ENCODE measurements at regions not wholly inside any gene's neighbourhood (a gene's known extent, or its start where the extent isn't known, plus 50 kb on each side); places are given as distances from the start of the nearest gene placed in this dataset.

DNA sequence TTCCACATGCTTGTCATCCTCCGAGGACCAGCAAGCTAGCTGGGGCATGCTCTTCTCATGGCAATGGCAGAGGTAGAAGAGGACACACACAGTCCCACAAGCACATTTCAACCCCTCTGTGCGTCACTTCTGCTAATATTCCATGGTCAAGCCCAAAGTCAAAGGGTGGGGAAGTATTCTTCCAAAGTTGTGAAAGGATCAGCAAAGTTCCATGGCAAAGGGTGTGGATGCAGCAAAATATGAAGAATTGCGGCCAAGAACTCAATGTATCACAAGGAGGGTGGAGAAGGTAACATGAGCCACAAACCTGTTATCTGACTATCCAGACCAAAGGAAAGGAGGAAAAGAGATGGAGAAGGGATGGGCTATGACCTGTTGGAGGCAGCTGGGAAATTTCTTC is 71.2 kb upstream of the SNRK start:
- no peak for TF ChIP-seq CTCF (IDR thresholded peaks at IDR 0.05)
- TF ChIP-seq SIN3A (IDR thresholded peaks at IDR 0.05; ENCODE audit: borderline replicate concordance, insufficient read depth, low read depth, low read length): no peak
- no peak for TF ChIP-seq POLR2AphosphoS5 (IDR thresholded peaks at IDR 0.05; ENCODE audit: low read depth, low read length)
